Activated CD4-positive, alpha-beta T cell treated with anti-CD3 and anti-CD28 coated beads, Interleukin-2, amount 10 ng/mL, durations not matched to agents 24 days and 14 days (primary cell): ENCODE measurements at regions not wholly inside any gene's neighbourhood (a gene's known extent, or its start where the extent isn't known, plus 50 kb on each side); places are given as distances from the start of the nearest gene placed in this dataset.
"Not testable (repeated sequence)": the region's sequence is repeated elsewhere in the genome, so short reads cannot be mapped to it uniquely, and the experiment has no call there.

ENCODE experiments used
- DNase-seq: peaks from one replicate; pipeline ENCODE4 v3.0.0; 2022
- H3K27ac Mint-ChIP-seq: one replicate; pipeline ENCODE4 v1.8.0; 2022; ENCODE audit warnings: mild to moderate bottlenecking, mixed read lengths
- H3K27me3 Mint-ChIP-seq: one replicate; pipeline ENCODE4 v1.8.0; 2022; ENCODE audit warnings: mixed read lengths
- H3K36me3 Mint-ChIP-seq: one replicate; pipeline ENCODE4 v1.8.0; 2022; ENCODE audit warnings: low read depth, mild to moderate bottlenecking, mixed read lengths
- H3K4me1 Mint-ChIP-seq: one replicate; pipeline ENCODE4 v1.8.0; 2021; ENCODE audit warnings: mixed read lengths
- H3K4me3 Mint-ChIP-seq: one replicate; pipeline ENCODE4 v1.8.0; 2022; ENCODE audit warnings: mild to moderate bottlenecking, moderate library complexity, mixed read lengths
- H3K9me3 Mint-ChIP-seq: one replicate; pipeline ENCODE4 v1.8.0; 2021; ENCODE audit warnings: mixed read lengths
- intact Hi-C: fragments of 100-400 bp; cut with micrococcal nuclease; formaldehyde crosslinking; loops from one replicate; pipeline ENCODE4 v1.15.1; 2023

- H3K36me3 Mint-ChIP-seq = no peaks in the 10 kb centered on the region
- no peak overlapping the region for H3K4me3 Mint-ChIP-seq
- H3K27me3 Mint-ChIP-seq = no peaks in the 10 kb centered on the region
- H3K27ac Mint-ChIP-seq = no peak overlapping the region
- no peak for DNase-seq
- intact Hi-C loops = no loop called here
- H3K9me3 Mint-ChIP-seq = no peaks in the 10 kb centered on the region
- H3K4me1 Mint-ChIP-seq = no peaks in the 10 kb centered on the region
These were observed 232.4 kb upstream of the FZD8 start for GRCh38 chr10:35874311-35875015.

GRCh38 chr10:35872671-35873070 lies 230.6 kb upstream of the FZD8 start:
- no peaks in the 10 kb centered on the region for H3K27me3 Mint-ChIP-seq
- H3K4me1 Mint-ChIP-seq = no peaks in the 10 kb centered on the region
- H3K27ac Mint-ChIP-seq = no peak overlapping the region
- no peak overlapping the region for H3K4me3 Mint-ChIP-seq
- DNase-seq = no peak
- H3K36me3 Mint-ChIP-seq = no peaks in the 10 kb centered on the region
- no peaks in the 10 kb centered on the region for H3K9me3 Mint-ChIP-seq
- intact Hi-C loops = no loop called here

- no peaks in the 10 kb centered on the region for H3K36me3 Mint-ChIP-seq
These were observed 228.7 kb upstream of the FZD8 start for GRCh38 chr10:35870665-35871310.

GRCh38 chr10:35858676-35859283 lies 216.7 kb upstream of the FZD8 start:
- H3K36me3 Mint-ChIP-seq, H3K4me3 Mint-ChIP-seq, intact Hi-C loops, H3K9me3 Mint-ChIP-seq, H3K27me3 Mint-ChIP-seq, H3K27ac Mint-ChIP-seq, DNase-seq, H3K4me1 Mint-ChIP-seq: not testable (repeated sequence)

More at GRCh38 chr10:35870665-35871310, 228.7 kb upstream of the FZD8 start:
- no peak for DNase-seq
- Mint-ChIP-seq H3K27me3 (no peaks in the 10 kb centered on the region), H3K4me1 (no peaks in the 10 kb centered on the region), H3K4me3 (no peak overlapping the region), H3K27ac (no peak overlapping the region), H3K9me3 (no peaks in the 10 kb centered on the region)
- intact Hi-C loops = no loop called here

- no peaks in the 10 kb centered on the region for H3K4me1 Mint-ChIP-seq
- peaks cover 4% of the 10 kb centered on the region for H3K9me3 Mint-ChIP-seq
- intact Hi-C loops = no loop called here
- no peaks in the 10 kb centered on the region for H3K27me3 Mint-ChIP-seq
- H3K27ac Mint-ChIP-seq = no peak overlapping the region
- H3K4me3 Mint-ChIP-seq = no peak overlapping the region
- DNase-seq = no peak
- no peaks in the 10 kb centered on the region for H3K36me3 Mint-ChIP-seq
These were observed 215.8 kb upstream of the FZD8 start for GRCh38 chr10:35857860-35858259.

GRCh38 chr10:35855155-35855947 lies 213.3 kb upstream of the FZD8 start:
- Mint-ChIP-seq H3K27ac (no peak overlapping the region), H3K9me3 (peaks cover 4% of the 10 kb centered on the region), H3K36me3 (no peaks in the 10 kb centered on the region), H3K27me3 (no peaks in the 10 kb centered on the region), H3K4me3 (no peak overlapping the region), H3K4me1 (no peaks in the 10 kb centered on the region)
- intact Hi-C loops = no loop called here
- no peak for DNase-seq

- Mint-ChIP-seq H3K27me3 (no peaks in the 10 kb centered on the region), H3K9me3 (peaks cover 4% of the 10 kb centered on the region), H3K36me3 (no peaks in the 10 kb centered on the region), H3K27ac (no peak overlapping the region), H3K4me1 (no peaks in the 10 kb centered on the region), H3K4me3 (no peak overlapping the region)
- DNase-seq = no peak
- intact Hi-C loops = no loop called here
These were observed 212.6 kb upstream of the FZD8 start for GRCh38 chr10:35854661-35855060.

- H3K27me3 Mint-ChIP-seq = no peaks in the 10 kb centered on the region
- no peaks in the 10 kb centered on the region for H3K9me3 Mint-ChIP-seq
- no peak for DNase-seq
- no peak overlapping the region for H3K27ac Mint-ChIP-seq
- no peaks in the 10 kb centered on the region for H3K36me3 Mint-ChIP-seq
- H3K4me3 Mint-ChIP-seq = no peak overlapping the region
- H3K4me1 Mint-ChIP-seq = no peaks in the 10 kb centered on the region
- intact Hi-C loops = no loop called here
These were observed 210.6 kb upstream of the FZD8 start for GRCh38 chr10:35852721-35853120.

- intact Hi-C loops = no loop called here
- H3K4me3 Mint-ChIP-seq = no peak overlapping the region
- H3K27ac Mint-ChIP-seq = no peak overlapping the region
- no peak for DNase-seq
- H3K36me3 Mint-ChIP-seq = no peaks in the 10 kb centered on the region
- no peaks in the 10 kb centered on the region for H3K9me3 Mint-ChIP-seq
- H3K4me1 Mint-ChIP-seq = no peaks in the 10 kb centered on the region
- no peaks in the 10 kb centered on the region for H3K27me3 Mint-ChIP-seq
These were observed 206.3 kb upstream of the FZD8 start for GRCh38 chr10:35848412-35848811.

GRCh38 chr10:35844686-35845085 lies 202.6 kb upstream of the FZD8 start:
- Mint-ChIP-seq H3K27ac (no peak overlapping the region), H3K36me3 (no peaks in the 10 kb centered on the region), H3K9me3 (peaks cover 5% of the 10 kb centered on the region), H3K4me1 (no peaks in the 10 kb centered on the region), H3K4me3 (no peak overlapping the region), H3K27me3 (no peaks in the 10 kb centered on the region)
- DNase-seq = no peak
- intact Hi-C loops = no loop called here

GRCh38 chr10:35843524-35844181 lies 201.6 kb upstream of the FZD8 start:
- peaks cover 5% of the 10 kb centered on the region for H3K9me3 Mint-ChIP-seq
- no peaks in the 10 kb centered on the region for H3K36me3 Mint-ChIP-seq
- no peak overlapping the region for H3K27ac Mint-ChIP-seq
- no peak overlapping the region for H3K4me3 Mint-ChIP-seq
- intact Hi-C loops = no loop called here
- H3K4me1 Mint-ChIP-seq = no peaks in the 10 kb centered on the region
- no peak for DNase-seq
- no peaks in the 10 kb centered on the region for H3K27me3 Mint-ChIP-seq

- no peaks in the 10 kb centered on the region for H3K36me3 Mint-ChIP-seq
- no peaks in the 10 kb centered on the region for H3K4me1 Mint-ChIP-seq
- no peak for DNase-seq
- no peak overlapping the region for H3K4me3 Mint-ChIP-seq
- no peaks in the 10 kb centered on the region for H3K27me3 Mint-ChIP-seq
- H3K9me3 Mint-ChIP-seq = peaks cover 13% of the 10 kb centered on the region
- intact Hi-C loops = no loop called here
- H3K27ac Mint-ChIP-seq = no peak overlapping the region
These were observed 196.0 kb upstream of the FZD8 start for GRCh38 chr10:35838054-35838453.

GRCh38 chr10:35835545-35835944 lies 193.4 kb upstream of the FZD8 start:
- Mint-ChIP-seq H3K4me1 (no peaks in the 10 kb centered on the region), H3K4me3 (no peak overlapping the region), H3K27ac (no peak overlapping the region), H3K9me3 (peaks cover 8% of the 10 kb centered on the region), H3K36me3 (no peaks in the 10 kb centered on the region), H3K27me3 (no peaks in the 10 kb centered on the region)
- intact Hi-C loops = no loop called here
- DNase-seq = no peak
